ENCODE measurements at regions not wholly inside any gene's neighbourhood (a gene's known extent, or its start where the extent isn't known, plus 50 kb on each side); places are given as distances from the start of the nearest gene placed in this dataset.

DNA sequence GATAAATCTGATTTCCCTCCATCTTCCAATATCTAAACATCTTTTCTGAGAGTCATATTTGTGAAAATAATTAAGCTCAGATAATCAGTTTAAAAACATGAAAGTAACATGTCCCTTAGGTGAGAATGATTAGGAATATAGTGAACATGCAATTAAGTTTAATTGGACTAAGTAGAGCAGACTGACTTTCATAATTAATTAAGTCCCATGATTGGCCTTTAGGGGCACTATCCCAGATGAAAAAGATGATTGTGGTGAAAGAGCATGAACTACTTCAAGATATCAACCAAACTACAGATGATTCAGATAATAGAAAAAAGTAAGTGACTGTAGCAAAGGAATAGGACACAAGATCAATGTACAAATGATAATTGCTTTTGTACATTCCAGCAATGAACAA, 758.8 kb downstream of the STIM2 start:
- Mint-ChIP-seq H3K27me3 (ENCODE audit: low read depth) (no peaks in the 10 kb centered on the region), H3K4me3 (no peak overlapping the region), H3K9me3 (peaks cover 5% of the 10 kb centered on the region), H3K4me1 (ENCODE audit: low read depth) (no peaks in the 10 kb centered on the region), H3K36me3 (ENCODE audit: low read depth) (no peaks in the 10 kb centered on the region), H3K27ac (no peak overlapping the region)
- CTCF ChIA-PET, result no interaction called here
- no peak for DNase-seq
- intact Hi-C loops (cut with micrococcal nuclease), result no loop called here

DNA sequence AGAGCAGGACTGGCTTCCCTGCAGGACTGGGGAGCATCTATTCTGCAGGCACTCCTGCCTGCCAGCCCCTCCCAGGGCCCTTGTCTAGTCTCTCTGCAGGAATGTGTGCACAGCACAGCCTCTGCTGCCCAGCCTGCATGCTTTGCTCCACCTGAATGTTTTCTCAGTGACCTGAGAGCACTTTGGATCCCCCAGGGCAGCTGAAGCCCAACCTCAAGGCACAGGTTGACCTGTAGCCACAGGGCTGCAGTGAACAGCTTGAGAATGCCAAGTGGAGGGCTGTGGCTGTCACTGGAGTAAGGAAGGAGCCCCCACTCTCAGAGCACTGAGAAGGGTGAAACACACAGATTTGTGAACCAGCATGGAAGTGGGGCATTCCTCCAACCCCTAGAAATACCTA, 760.2 kb downstream of the STIM2 start:
- no peaks in the 10 kb centered on the region for H3K4me1 Mint-ChIP-seq (ENCODE audit: low read depth)
- H3K9me3 Mint-ChIP-seq, result peaks cover 5% of the 10 kb centered on the region
- DNase-seq, result no peak
- no peak overlapping the region for H3K4me3 Mint-ChIP-seq
- intact Hi-C loops (cut with micrococcal nuclease), result no loop called here
- CTCF ChIA-PET, result no interaction called here
- H3K27me3 Mint-ChIP-seq (ENCODE audit: low read depth), result no peaks in the 10 kb centered on the region
- no peaks in the 10 kb centered on the region for H3K36me3 Mint-ChIP-seq (ENCODE audit: low read depth)
- H3K27ac Mint-ChIP-seq, result no peak overlapping the region

GRCh38 chr4:27624749-27625148, 764.1 kb downstream of the STIM2 start:
- CTCF ChIA-PET, result no interaction called here
- Mint-ChIP-seq H3K27me3 (ENCODE audit: low read depth) (no peaks in the 10 kb centered on the region), H3K27ac (no peak overlapping the region), H3K9me3 (peaks cover 6% of the 10 kb centered on the region), H3K4me1 (ENCODE audit: low read depth) (no peaks in the 10 kb centered on the region), H3K36me3 (ENCODE audit: low read depth) (no peaks in the 10 kb centered on the region), H3K4me3 (no peak overlapping the region)
- DNase-seq, result no peak
- intact Hi-C loops (cut with micrococcal nuclease), result no loop called here

DNA sequence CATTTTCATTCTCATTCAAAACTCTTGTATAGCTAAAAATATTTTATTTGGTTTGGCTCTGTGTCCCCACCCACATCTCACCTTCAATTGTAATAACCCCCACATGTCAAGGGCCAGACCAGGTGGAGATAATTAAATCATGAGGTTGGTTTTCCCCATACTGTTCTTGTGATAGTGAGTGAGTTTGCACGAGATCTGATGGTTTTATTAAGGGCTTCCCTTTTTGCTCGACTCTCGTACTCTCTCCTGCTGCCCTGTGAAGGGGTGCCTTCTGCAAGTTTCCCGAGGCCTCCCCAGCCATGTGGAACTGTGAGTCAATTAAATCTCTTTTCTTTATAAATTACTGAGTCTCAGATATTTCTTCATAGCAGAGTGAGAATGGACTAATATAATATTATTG, 768.0 kb downstream of the STIM2 start:
- H3K27me3 Mint-ChIP-seq (ENCODE audit: low read depth), result no peaks in the 10 kb centered on the region
- H3K27ac Mint-ChIP-seq, result no peak overlapping the region
- CTCF ChIA-PET, result no interaction called here
- no peaks in the 10 kb centered on the region for H3K36me3 Mint-ChIP-seq (ENCODE audit: low read depth)
- no peak overlapping the region for H3K4me3 Mint-ChIP-seq
- H3K4me1 Mint-ChIP-seq (ENCODE audit: low read depth), result no peaks in the 10 kb centered on the region
- DNase-seq, result no peak
- peaks cover 1% of the 10 kb centered on the region for H3K9me3 Mint-ChIP-seq
- intact Hi-C loops (cut with micrococcal nuclease), result no loop called here

- CTCF ChIA-PET, result no interaction called here
- H3K4me3 Mint-ChIP-seq, result no peak overlapping the region
These were observed 769.0 kb downstream of the STIM2 start for GRCh38 chr4:27629532-27630225.

GRCh38 chr4:27635936-27636913, 775.6 kb downstream of the STIM2 start:
- no peak overlapping the region for H3K27ac Mint-ChIP-seq
- CTCF ChIA-PET, result no interaction called here
- intact Hi-C loops (cut with micrococcal nuclease), result no loop called here

More at GRCh38 chr4:27629532-27630225, 769.0 kb downstream of the STIM2 start:
- Mint-ChIP-seq H3K9me3 (peaks cover 1% of the 10 kb centered on the region), H3K27ac (no peak overlapping the region), H3K4me1 (ENCODE audit: low read depth) (no peaks in the 10 kb centered on the region), H3K27me3 (ENCODE audit: low read depth) (no peaks in the 10 kb centered on the region), H3K36me3 (ENCODE audit: low read depth) (no peaks in the 10 kb centered on the region)
- intact Hi-C loops (cut with micrococcal nuclease), result no loop called here
- no peak for DNase-seq

DNA sequence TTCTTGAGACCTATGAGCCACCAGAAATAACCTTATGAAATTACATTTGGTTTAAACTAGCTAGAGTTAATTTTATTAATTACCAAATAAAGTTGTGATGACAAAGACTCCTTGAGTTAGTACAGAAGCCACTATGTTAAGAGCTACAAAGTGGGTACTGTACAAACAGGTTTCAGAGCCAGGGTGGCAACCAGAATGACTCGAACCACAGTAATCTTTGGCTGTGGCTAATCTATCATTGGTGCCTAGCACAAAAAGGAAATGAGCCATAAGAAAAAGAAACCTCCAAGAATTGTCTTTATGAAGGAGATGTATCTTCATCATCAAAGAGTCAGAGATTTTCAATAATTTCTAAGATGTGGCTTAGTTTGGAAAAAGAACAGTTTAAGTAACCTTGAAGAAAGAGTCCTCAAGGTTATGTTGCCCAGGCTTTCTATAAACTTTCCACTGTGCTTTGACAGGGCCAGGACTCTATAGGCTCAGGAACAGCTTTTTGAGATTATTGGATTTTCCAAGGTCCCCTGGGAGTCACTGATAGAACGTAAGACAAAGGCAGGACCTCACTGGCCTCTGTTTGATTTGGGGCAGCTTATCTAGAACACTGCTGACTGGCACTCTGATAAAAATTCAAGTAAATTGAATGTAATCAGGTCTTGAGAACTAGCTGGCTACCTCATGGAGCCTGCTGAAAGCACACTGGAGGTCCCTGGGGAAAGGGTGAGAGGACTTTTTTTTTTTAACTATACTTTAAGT, 777.7 kb downstream of the STIM2 start:
- no peaks in the 10 kb centered on the region for H3K4me1 Mint-ChIP-seq (ENCODE audit: low read depth)
- H3K36me3 Mint-ChIP-seq (ENCODE audit: low read depth), result no peaks in the 10 kb centered on the region
- H3K9me3 Mint-ChIP-seq, result peaks cover 1% of the 10 kb centered on the region
- CTCF ChIA-PET, result no interaction called here
- intact Hi-C loops (cut with micrococcal nuclease), result no loop called here
- H3K4me3 Mint-ChIP-seq, result no peak overlapping the region
- H3K27ac Mint-ChIP-seq, result no peak overlapping the region
- no peaks in the 10 kb centered on the region for H3K27me3 Mint-ChIP-seq (ENCODE audit: low read depth)
- no peak for DNase-seq

More at GRCh38 chr4:27635936-27636913, 775.6 kb downstream of the STIM2 start:
- H3K9me3 Mint-ChIP-seq, result no peaks in the 10 kb centered on the region
- H3K36me3 Mint-ChIP-seq (ENCODE audit: low read depth), result no peaks in the 10 kb centered on the region
- H3K4me1 Mint-ChIP-seq (ENCODE audit: low read depth), result no peaks in the 10 kb centered on the region
- no peaks in the 10 kb centered on the region for H3K27me3 Mint-ChIP-seq (ENCODE audit: low read depth)
- no peak overlapping the region for H3K4me3 Mint-ChIP-seq
- DNase-seq, result no peak

GRCh38 chr4:27643101-27643500, 782.5 kb downstream of the STIM2 start:
- no peak for DNase-seq
- Mint-ChIP-seq H3K4me1 (ENCODE audit: low read depth) (no peaks in the 10 kb centered on the region), H3K27me3 (ENCODE audit: low read depth) (no peaks in the 10 kb centered on the region), H3K36me3 (ENCODE audit: low read depth) (no peaks in the 10 kb centered on the region), H3K4me3 (no peak overlapping the region), H3K9me3 (peaks cover 1% of the 10 kb centered on the region), H3K27ac (no peak overlapping the region)
- intact Hi-C loops (cut with micrococcal nuclease), result no loop called here
- CTCF ChIA-PET, result no interaction called here

DNA sequence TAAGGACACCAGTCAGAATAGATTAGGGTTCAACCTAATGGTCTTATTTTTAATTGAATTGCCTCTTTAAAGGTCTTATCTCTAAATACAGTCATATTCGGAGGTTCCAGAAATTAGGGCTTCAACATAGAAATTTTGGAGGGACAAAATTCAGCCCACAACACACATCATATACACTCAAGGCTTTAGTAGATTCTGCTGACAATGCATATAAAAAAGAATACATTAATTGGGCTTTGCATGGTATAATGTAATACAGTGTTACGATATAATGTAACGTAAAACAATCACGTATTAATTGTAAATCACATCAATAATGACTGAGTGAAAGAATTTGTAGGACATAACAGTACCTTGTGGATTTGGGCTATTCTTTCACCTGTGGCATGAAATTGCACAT, 787.8 kb downstream of the STIM2 start:
- CTCF ChIA-PET, result no interaction called here
- Mint-ChIP-seq H3K9me3 (no peaks in the 10 kb centered on the region), H3K36me3 (ENCODE audit: low read depth) (no peaks in the 10 kb centered on the region), H3K27ac (no peak overlapping the region), H3K4me1 (ENCODE audit: low read depth) (no peaks in the 10 kb centered on the region), H3K4me3 (no peak overlapping the region), H3K27me3 (ENCODE audit: low read depth) (no peaks in the 10 kb centered on the region)
- intact Hi-C loops (cut with micrococcal nuclease), result no loop called here
- no peak for DNase-seq

DNA sequence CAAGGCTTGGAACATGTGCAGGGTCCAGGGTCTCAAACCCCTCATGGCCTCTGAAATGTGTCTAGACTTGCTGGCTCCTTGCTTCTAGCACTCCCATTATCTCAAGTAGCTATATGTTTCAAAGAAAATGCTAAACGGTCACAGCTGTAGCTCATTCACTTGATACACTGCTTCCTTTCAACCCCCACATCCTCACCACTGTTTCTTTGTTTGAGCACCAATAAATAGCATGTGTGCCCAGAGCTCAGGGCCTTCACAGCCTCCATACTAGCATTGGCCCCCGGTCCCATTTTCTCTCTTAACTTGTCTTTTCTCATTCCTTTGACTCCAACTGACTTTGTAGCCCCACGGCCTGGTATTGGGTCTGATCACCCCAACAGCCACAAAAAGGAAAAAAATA, 801.8 kb downstream of the STIM2 start:
- H3K4me3 Mint-ChIP-seq, result no peak overlapping the region

GRCh38 chr4:27666943-27667342, 806.3 kb downstream of the STIM2 start:
- Mint-ChIP-seq H3K4me3 (no peak overlapping the region), H3K9me3 (no peaks in the 10 kb centered on the region), H3K27me3 (ENCODE audit: low read depth) (no peaks in the 10 kb centered on the region), H3K4me1 (ENCODE audit: low read depth) (no peaks in the 10 kb centered on the region), H3K27ac (no peak overlapping the region), H3K36me3 (ENCODE audit: low read depth) (no peaks in the 10 kb centered on the region)
- intact Hi-C loops (cut with micrococcal nuclease), result no loop called here
- CTCF ChIA-PET, result no interaction called here
- DNase-seq, result no peak

More for the DNA sequence above, 801.8 kb downstream of the STIM2 start:
- intact Hi-C loops (cut with micrococcal nuclease), result no loop called here
- Mint-ChIP-seq H3K4me1 (ENCODE audit: low read depth) (no peaks in the 10 kb centered on the region), H3K36me3 (ENCODE audit: low read depth) (no peaks in the 10 kb centered on the region), H3K27ac (no peak overlapping the region), H3K27me3 (ENCODE audit: low read depth) (no peaks in the 10 kb centered on the region), H3K9me3 (no peaks in the 10 kb centered on the region)
- DNase-seq, result no peak
- CTCF ChIA-PET, result no interaction called here

GRCh38 chr4:27668001-27668400, 807.4 kb downstream of the STIM2 start:
- Mint-ChIP-seq H3K36me3 (ENCODE audit: low read depth) (no peaks in the 10 kb centered on the region), H3K27ac (no peak overlapping the region), H3K27me3 (ENCODE audit: low read depth) (no peaks in the 10 kb centered on the region), H3K4me3 (no peak overlapping the region), H3K4me1 (ENCODE audit: low read depth) (no peaks in the 10 kb centered on the region), H3K9me3 (no peaks in the 10 kb centered on the region)
- intact Hi-C loops (cut with micrococcal nuclease), result no loop called here
- CTCF ChIA-PET, result no interaction called here
- no peak for DNase-seq
